ENCODE measurements at regions not wholly inside any gene's neighbourhood (a gene's known extent, or its start where the extent isn't known, plus 50 kb on each side); places are given as distances from the start of the nearest gene placed in this dataset.

- WGBS (ENCODE audit: insufficient coverage) = no CpG with 5 or more reads among the region's 1 CpG
- Histone ChIP-seq H3K9me3 (ENCODE audit: control insufficient read depth, insufficient read depth, low read length) (no peaks in the 10 kb centered on the region), H3K36me3 (ENCODE audit: control insufficient read depth, insufficient read depth, low read length) (no peaks in the 10 kb centered on the region), H3K27ac (ENCODE audit: low read depth, low read length) (no peak overlapping the region), H3K4me3 (ENCODE audit: low read depth, low read length) (no peak overlapping the region), H3K4me1 (ENCODE audit: control insufficient read depth, insufficient read depth, low read length) (no peaks in the 10 kb centered on the region), H3K27me3 (ENCODE audit: control insufficient read depth, insufficient read depth, low read length) (no peaks in the 10 kb centered on the region)
- no peak for DNase-seq (ENCODE audit: low read depth in 4 of 6, low spot score in 6 of 6)
Measured at GRCh38 chr2:145137901-145138300, 618.0 kb upstream of the ZEB2 start.

GRCh38 chr2:145137211-145137610 is 617.3 kb upstream of the ZEB2 start:
- 100% methylated on average over 2 of the region's 4 CpGs for WGBS (ENCODE audit: insufficient coverage)
- H3K4me1 ChIP-seq (ENCODE audit: control insufficient read depth, insufficient read depth, low read length) = no peaks in the 10 kb centered on the region
- no peaks in the 10 kb centered on the region for H3K36me3 ChIP-seq (ENCODE audit: control insufficient read depth, insufficient read depth, low read length)
- DNase-seq (ENCODE audit: low read depth in 4 of 6, low spot score in 6 of 6) = no peak
- no peaks in the 10 kb centered on the region for H3K27me3 ChIP-seq (ENCODE audit: control insufficient read depth, insufficient read depth, low read length)
- H3K4me3 ChIP-seq (ENCODE audit: low read depth, low read length) = no peak overlapping the region
- H3K9me3 ChIP-seq (ENCODE audit: control insufficient read depth, insufficient read depth, low read length) = no peaks in the 10 kb centered on the region
- no peak overlapping the region for H3K27ac ChIP-seq (ENCODE audit: low read depth, low read length)

- DNase-seq (ENCODE audit: low read depth in 4 of 6, low spot score in 6 of 6) = no peak
- no CpG with 5 or more reads among the region's 1 CpG for WGBS (ENCODE audit: insufficient coverage)
- H3K4me1 ChIP-seq (ENCODE audit: control insufficient read depth, insufficient read depth, low read length) = no peaks in the 10 kb centered on the region
- no peak overlapping the region for H3K27ac ChIP-seq (ENCODE audit: low read depth, low read length)
- no peaks in the 10 kb centered on the region for H3K27me3 ChIP-seq (ENCODE audit: control insufficient read depth, insufficient read depth, low read length)
- H3K36me3 ChIP-seq (ENCODE audit: control insufficient read depth, insufficient read depth, low read length) = no peaks in the 10 kb centered on the region
- no peak overlapping the region for H3K4me3 ChIP-seq (ENCODE audit: low read depth, low read length)
- H3K9me3 ChIP-seq (ENCODE audit: control insufficient read depth, insufficient read depth, low read length) = no peaks in the 10 kb centered on the region
Measured at GRCh38 chr2:145136702-145137101, 616.8 kb upstream of the ZEB2 start.

- no peaks in the 10 kb centered on the region for H3K27me3 ChIP-seq (ENCODE audit: control insufficient read depth, insufficient read depth, low read length)
- no peaks in the 10 kb centered on the region for H3K36me3 ChIP-seq (ENCODE audit: control insufficient read depth, insufficient read depth, low read length)
- no peaks in the 10 kb centered on the region for H3K4me1 ChIP-seq (ENCODE audit: control insufficient read depth, insufficient read depth, low read length)
- H3K4me3 ChIP-seq (ENCODE audit: low read depth, low read length) = no peak overlapping the region
- WGBS (ENCODE audit: insufficient coverage) = no CpG with 5 or more reads among the region's 2 CpGs
- no peaks in the 10 kb centered on the region for H3K9me3 ChIP-seq (ENCODE audit: control insufficient read depth, insufficient read depth, low read length)
- no peak for DNase-seq (ENCODE audit: low read depth in 4 of 6, low spot score in 6 of 6)
- no peak overlapping the region for H3K27ac ChIP-seq (ENCODE audit: low read depth, low read length)
Measured at GRCh38 chr2:145126146-145126545, 606.2 kb upstream of the ZEB2 start.

- Histone ChIP-seq H3K4me3 (ENCODE audit: low read depth, low read length) (no peak overlapping the region), H3K4me1 (ENCODE audit: control insufficient read depth, insufficient read depth, low read length) (no peaks in the 10 kb centered on the region), H3K36me3 (ENCODE audit: control insufficient read depth, insufficient read depth, low read length) (no peaks in the 10 kb centered on the region), H3K9me3 (ENCODE audit: control insufficient read depth, insufficient read depth, low read length) (no peaks in the 10 kb centered on the region), H3K27ac (ENCODE audit: low read depth, low read length) (no peak overlapping the region), H3K27me3 (ENCODE audit: control insufficient read depth, insufficient read depth, low read length) (no peaks in the 10 kb centered on the region)
- DNase-seq (ENCODE audit: low read depth in 4 of 6, low spot score in 6 of 6) = no peak
- WGBS (ENCODE audit: insufficient coverage) = no CpG with 5 or more reads among the region's 4 CpGs
Measured at GRCh38 chr2:145124085-145124484, 604.2 kb upstream of the ZEB2 start.

- Histone ChIP-seq H3K4me3 (ENCODE audit: low read depth, low read length) (no peak overlapping the region), H3K9me3 (ENCODE audit: control insufficient read depth, insufficient read depth, low read length) (no peaks in the 10 kb centered on the region), H3K27ac (ENCODE audit: low read depth, low read length) (no peak overlapping the region), H3K36me3 (ENCODE audit: control insufficient read depth, insufficient read depth, low read length) (no peaks in the 10 kb centered on the region), H3K4me1 (ENCODE audit: control insufficient read depth, insufficient read depth, low read length) (no peaks in the 10 kb centered on the region), H3K27me3 (ENCODE audit: control insufficient read depth, insufficient read depth, low read length) (no peaks in the 10 kb centered on the region)
- 100% methylated on average over 1 of the region's 2 CpGs for WGBS (ENCODE audit: insufficient coverage)
- DNase-seq (ENCODE audit: low read depth in 4 of 6, low spot score in 6 of 6) = no peak
Measured at GRCh38 chr2:145123606-145124005, 603.7 kb upstream of the ZEB2 start.

GRCh38 chr2:145119225-145119624 is 599.3 kb upstream of the ZEB2 start:
- no peaks in the 10 kb centered on the region for H3K4me1 ChIP-seq (ENCODE audit: control insufficient read depth, insufficient read depth, low read length)
- H3K27me3 ChIP-seq (ENCODE audit: control insufficient read depth, insufficient read depth, low read length) = no peaks in the 10 kb centered on the region
- no peak overlapping the region for H3K27ac ChIP-seq (ENCODE audit: low read depth, low read length)
- no CpG with 5 or more reads among the region's 1 CpG for WGBS (ENCODE audit: insufficient coverage)
- no peak overlapping the region for H3K4me3 ChIP-seq (ENCODE audit: low read depth, low read length)
- no peak for DNase-seq (ENCODE audit: low read depth in 4 of 6, low spot score in 6 of 6)
- peaks cover 2% of the 10 kb centered on the region for H3K9me3 ChIP-seq (ENCODE audit: control insufficient read depth, insufficient read depth, low read length)
- no peaks in the 10 kb centered on the region for H3K36me3 ChIP-seq (ENCODE audit: control insufficient read depth, insufficient read depth, low read length)

GRCh38 chr2:145116834-145117725 is 597.2 kb upstream of the ZEB2 start:
- peaks cover 2% of the 10 kb centered on the region for H3K9me3 ChIP-seq (ENCODE audit: control insufficient read depth, insufficient read depth, low read length)
- no peaks in the 10 kb centered on the region for H3K27me3 ChIP-seq (ENCODE audit: control insufficient read depth, insufficient read depth, low read length)
- WGBS (ENCODE audit: insufficient coverage) = 60% methylated on average over 2 of the region's 5 CpGs
- no peak overlapping the region for H3K4me3 ChIP-seq (ENCODE audit: low read depth, low read length)
- no peaks in the 10 kb centered on the region for H3K36me3 ChIP-seq (ENCODE audit: control insufficient read depth, insufficient read depth, low read length)
- no peaks in the 10 kb centered on the region for H3K4me1 ChIP-seq (ENCODE audit: control insufficient read depth, insufficient read depth, low read length)
- H3K27ac ChIP-seq (ENCODE audit: low read depth, low read length) = peak overlapping the region; percentile 2
- DNase-seq (ENCODE audit: low read depth in 4 of 6, low spot score in 6 of 6) = peak in 1 of 6 donors; percentile 14

- H3K9me3 ChIP-seq (ENCODE audit: control insufficient read depth, insufficient read depth, low read length) = peaks cover 2% of the 10 kb centered on the region
- no peak for DNase-seq (ENCODE audit: low read depth in 4 of 6, low spot score in 6 of 6)
- H3K27ac ChIP-seq (ENCODE audit: low read depth, low read length) = no peak overlapping the region
- no peaks in the 10 kb centered on the region for H3K27me3 ChIP-seq (ENCODE audit: control insufficient read depth, insufficient read depth, low read length)
- no peak overlapping the region for H3K4me3 ChIP-seq (ENCODE audit: low read depth, low read length)
- no peaks in the 10 kb centered on the region for H3K36me3 ChIP-seq (ENCODE audit: control insufficient read depth, insufficient read depth, low read length)
- H3K4me1 ChIP-seq (ENCODE audit: control insufficient read depth, insufficient read depth, low read length) = no peaks in the 10 kb centered on the region
- 90% methylated on average over 2 of the region's 2 CpGs for WGBS (ENCODE audit: insufficient coverage)
Measured at GRCh38 chr2:145116056-145116455, 596.1 kb upstream of the ZEB2 start.

GRCh38 chr2:145114726-145115125 is 594.8 kb upstream of the ZEB2 start:
- Histone ChIP-seq H3K4me3 (ENCODE audit: low read depth, low read length) (no peak overlapping the region), H3K4me1 (ENCODE audit: control insufficient read depth, insufficient read depth, low read length) (no peaks in the 10 kb centered on the region), H3K27ac (ENCODE audit: low read depth, low read length) (no peak overlapping the region), H3K36me3 (ENCODE audit: control insufficient read depth, insufficient read depth, low read length) (no peaks in the 10 kb centered on the region), H3K27me3 (ENCODE audit: control insufficient read depth, insufficient read depth, low read length) (no peaks in the 10 kb centered on the region), H3K9me3 (ENCODE audit: control insufficient read depth, insufficient read depth, low read length) (peaks cover 2% of the 10 kb centered on the region)
- DNase-seq (ENCODE audit: low read depth in 4 of 6, low spot score in 6 of 6) = no peak
- WGBS (ENCODE audit: insufficient coverage) = 96% methylated on average over 2 of the region's 2 CpGs
